Stomach smooth muscle (tissue), 2 donors: ENCODE measurements at regions not wholly inside any gene's neighbourhood (a gene's known extent, or its start where the extent isn't known, plus 50 kb on each side); places are given as distances from the start of the nearest gene placed in this dataset.

Source experiments
- H3K27ac ChIP-seq: one replicate; pipeline ENCODE4 v1.7.0; 2013; ENCODE audit warnings: mild to moderate bottlenecking, low read length, inconsistent platforms
- H3K27me3 ChIP-seq, 2 donors: one replicate each; pipeline ENCODE4 v1.7.0; 2013; ENCODE audit warnings: low read length in 2 of 2; ENCODE audit not compliant: insufficient read depth in 2 of 2, control insufficient read depth in 1 of 2
- H3K36me3 ChIP-seq, 2 donors: one replicate each; pipeline ENCODE4 v1.7.0; 2013; ENCODE audit warnings: low read length in 2 of 2; ENCODE audit not compliant: control insufficient read depth in 2 of 2, insufficient read depth in 2 of 2
- H3K4me1 ChIP-seq: one replicate; pipeline ENCODE4 v1.7.0; 2013; ENCODE audit warnings: low read length; ENCODE audit not compliant: control insufficient read depth, insufficient read depth
- H3K4me3 ChIP-seq, 2 donors: one replicate each; pipeline ENCODE4 v1.7.0; 2013; ENCODE audit warnings: low read length in 2 of 2
- H3K9ac ChIP-seq, 2 donors: one replicate each; pipeline ENCODE4 v1.7.0; 2013; ENCODE audit warnings: low read length in 2 of 2, mild to moderate bottlenecking in 1 of 2
- H3K9me3 ChIP-seq, 2 donors: one replicate each; pipeline ENCODE4 v1.7.0; 2013; ENCODE audit warnings: low read length in 2 of 2; ENCODE audit not compliant: control insufficient read depth in 2 of 2
- donor health status: healthy.
- donor health status: Pancreatic carcinoma.

GRCh38 chr17:68660302-68660701 is 59.1 kb upstream of the FAM20A start:
- Histone ChIP-seq H3K4me1 (no peaks in the 10 kb centered on the region), H3K9me3 (no peaks in the 10 kb centered on the region), H3K36me3 (no peaks in the 10 kb centered on the region), H3K9ac (no peak overlapping the region), H3K4me3 (no peak overlapping the region), H3K27me3 (no peaks in the 10 kb centered on the region), H3K27ac (no peak overlapping the region)

DNA sequence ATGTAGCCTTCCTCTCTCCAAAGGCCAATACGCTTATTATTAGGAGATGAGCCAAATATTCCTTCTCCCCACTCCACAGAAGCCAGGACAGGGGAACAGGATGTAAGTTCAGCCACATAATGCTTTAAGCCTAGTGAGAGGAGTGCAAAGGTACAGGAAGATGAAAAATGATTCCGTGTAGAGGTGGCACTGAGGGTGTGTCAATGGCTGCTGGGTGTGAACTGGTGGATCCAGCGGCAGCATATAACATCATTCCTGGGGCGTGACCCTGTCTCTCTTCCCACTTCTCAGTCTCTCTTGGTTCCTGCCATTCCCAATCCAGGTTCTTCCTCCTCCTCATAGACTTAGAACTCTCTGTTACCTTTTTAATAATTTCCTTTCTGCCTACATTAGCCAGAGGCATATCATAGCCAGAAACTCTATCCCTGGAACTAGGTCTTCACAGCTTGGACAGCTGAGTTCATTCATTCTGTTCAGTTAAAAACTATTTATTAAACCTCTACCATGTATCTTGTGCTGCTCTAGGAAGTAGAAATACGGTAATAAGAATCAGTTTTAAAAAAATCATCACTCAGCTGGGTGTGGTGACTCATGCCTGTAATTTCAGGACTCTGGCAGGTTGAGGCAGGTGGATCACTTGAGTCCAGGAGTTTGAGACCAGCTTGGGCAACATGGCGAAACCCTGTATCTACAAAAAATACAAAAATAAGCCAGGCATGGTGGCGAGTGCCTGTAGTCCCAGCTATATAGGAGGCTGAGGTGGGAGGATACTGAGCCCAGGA is 58.0 kb upstream of the FAM20A start:
- Histone ChIP-seq H3K36me3 (no peaks in the 10 kb centered on the region), H3K4me3 (no peak overlapping the region), H3K27me3 (no peaks in the 10 kb centered on the region)

DNA sequence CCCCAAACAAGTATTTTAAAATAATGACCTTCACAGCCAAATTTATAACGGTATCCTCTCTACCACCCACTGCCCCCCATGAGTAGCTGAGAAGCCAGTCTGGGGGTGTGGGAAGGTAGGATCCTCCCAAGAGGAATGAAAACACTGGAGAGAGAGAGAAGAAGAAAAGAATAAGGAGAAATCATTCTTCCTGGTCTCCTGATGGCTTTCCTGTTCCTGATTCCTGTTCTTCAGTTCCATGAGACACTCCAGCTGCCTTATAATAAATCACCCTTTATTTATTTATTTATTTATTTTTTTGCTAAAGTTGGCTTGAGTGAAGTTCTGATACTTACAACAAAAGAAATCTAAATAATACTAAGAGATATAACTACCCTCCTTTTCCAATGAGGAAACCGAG is 56.4 kb upstream of the FAM20A start:
- no peaks in the 10 kb centered on the region for H3K36me3 ChIP-seq
- no peaks in the 10 kb centered on the region for H3K27me3 ChIP-seq
- H3K4me1 ChIP-seq: no peaks in the 10 kb centered on the region
- H3K27ac ChIP-seq: no peak overlapping the region
- H3K9me3 ChIP-seq: no peaks in the 10 kb centered on the region
- no peak overlapping the region for H3K9ac ChIP-seq
- H3K4me3 ChIP-seq: no peak overlapping the region

More for the DNA sequence above, 58.0 kb upstream of the FAM20A start:
- no peaks in the 10 kb centered on the region for H3K4me1 ChIP-seq
- no peaks in the 10 kb centered on the region for H3K9me3 ChIP-seq
- H3K27ac ChIP-seq: no peak overlapping the region
- no peak overlapping the region for H3K9ac ChIP-seq

GRCh38 chr17:68657166-68657565 is 56.0 kb upstream of the FAM20A start:
- Histone ChIP-seq H3K9me3 (no peaks in the 10 kb centered on the region), H3K4me1 (no peaks in the 10 kb centered on the region), H3K27ac (no peak overlapping the region), H3K4me3 (no peak overlapping the region), H3K27me3 (no peaks in the 10 kb centered on the region), H3K9ac (no peak overlapping the region), H3K36me3 (no peaks in the 10 kb centered on the region)

DNA sequence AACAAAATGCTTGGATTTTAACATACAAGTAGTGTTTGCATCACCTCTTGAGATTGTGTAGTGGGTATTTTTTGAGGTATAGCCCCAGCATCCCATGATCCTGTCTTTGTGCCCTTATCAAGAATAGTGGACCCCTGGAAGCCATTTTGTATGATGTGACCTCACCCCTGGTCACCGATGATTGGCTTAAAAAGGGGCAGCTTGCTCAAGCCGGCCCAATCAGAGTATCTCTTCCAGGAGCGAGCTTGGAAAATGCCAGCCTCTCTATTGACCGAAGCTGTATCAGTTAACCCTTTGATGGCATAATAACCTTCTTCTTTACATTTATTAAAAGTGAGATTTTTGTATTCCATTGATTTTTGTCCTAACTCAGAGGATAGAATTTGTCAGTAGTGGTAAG is 55.5 kb upstream of the FAM20A start:
- Histone ChIP-seq H3K9ac (no peak overlapping the region), H3K27ac (no peak overlapping the region), H3K36me3 (no peaks in the 10 kb centered on the region), H3K4me3 (no peak overlapping the region), H3K9me3 (no peaks in the 10 kb centered on the region), H3K4me1 (no peaks in the 10 kb centered on the region), H3K27me3 (no peaks in the 10 kb centered on the region)
